H9 (cell line): ENCODE measurements at regions not wholly inside any gene's neighbourhood (a gene's known extent, or its start where the extent isn't known, plus 50 kb on each side); places are given as distances from the start of the nearest gene placed in this dataset.
A peak's percentile ranks its signal among the peaks of the same experiment; 100 is the strongest.

Source experiments
- DNase-seq: peaks from one replicate; pipeline ENCODE4 v3.0.0-alpha.2; 2017
- H2AFZ ChIP-seq: one replicate; pipeline ENCODE4 v1.6.1; 2013; ENCODE audit warnings: mild to moderate bottlenecking, low read length, control low read depth, moderate library complexity
- H2AK5ac ChIP-seq: 2 replicates; pipeline ENCODE4 v1.6.1; 2013; ENCODE audit warnings: low read length, control low read depth, mixed read lengths; ENCODE audit not compliant: insufficient read length
- H2BK120ac ChIP-seq: one replicate; pipeline ENCODE4 v1.6.1; 2013; ENCODE audit warnings: low read depth, mild to moderate bottlenecking, low read length, control low read depth, inconsistent platforms; ENCODE audit not compliant: poor library complexity, severe bottlenecking
- H2BK12ac ChIP-seq: 2 replicates; pipeline ENCODE4 v1.6.1; 2013; ENCODE audit warnings: low read length, control low read depth, mixed read lengths, low read depth; ENCODE audit not compliant: insufficient read length
- H2BK15ac ChIP-seq: 2 replicates; pipeline ENCODE4 v1.6.1; 2013; ENCODE audit warnings: low read depth, low read length, control low read depth
- H2BK20ac ChIP-seq: one replicate; pipeline ENCODE4 v1.6.1; 2013; ENCODE audit warnings: low read depth, mild to moderate bottlenecking, low read length, control low read depth, inconsistent platforms; ENCODE audit not compliant: poor library complexity, severe bottlenecking
- H2BK5ac ChIP-seq: 2 replicates; pipeline ENCODE4 v1.6.1; 2013; ENCODE audit warnings: low read length, control low read depth, mixed read lengths; ENCODE audit not compliant: insufficient read length
- H3K14ac ChIP-seq: 2 replicates; pipeline ENCODE4 v1.6.1; 2013; ENCODE audit warnings: low read length, control low read depth; ENCODE audit not compliant: insufficient read depth
- H3K18ac ChIP-seq: 2 replicates; pipeline ENCODE4 v1.6.1; 2013; ENCODE audit warnings: low read depth, mild to moderate bottlenecking, mixed read lengths, low read length, control low read depth; ENCODE audit not compliant: insufficient read length
- H3K23ac ChIP-seq: 2 replicates; pipeline ENCODE4 v1.6.1; 2013; ENCODE audit warnings: low read length, control low read depth, mixed read lengths, low read depth; ENCODE audit not compliant: insufficient read length
- H3K23me2 ChIP-seq: 2 replicates; pipeline ENCODE4 v1.6.1; 2013; ENCODE audit warnings: low read depth, mild to moderate bottlenecking, mixed read lengths, low read length, control low read depth; ENCODE audit not compliant: insufficient read length, poor library complexity, severe bottlenecking
- H3K27ac ChIP-seq: 2 replicates; pipeline ENCODE4 v1.5.1; 2013; ENCODE audit warnings: low read length, control low read depth, mixed read lengths, low read depth; ENCODE audit not compliant: insufficient read length
- H3K27me3 ChIP-seq: 2 replicates; pipeline ENCODE4 v1.6.1; 2013; ENCODE audit warnings: low read length, control low read depth, inconsistent platforms; ENCODE audit not compliant: insufficient read depth
- H3K4ac ChIP-seq: 2 replicates; pipeline ENCODE4 v1.6.1; 2013; ENCODE audit warnings: low read depth, mild to moderate bottlenecking, control low read depth, inconsistent platforms, low read length, moderate library complexity
- H3K4me1 ChIP-seq: 2 replicates; pipeline ENCODE4 v1.6.1; 2013; ENCODE audit warnings: low read length, control low read depth, inconsistent platforms; ENCODE audit not compliant: insufficient read depth
- H3K4me2 ChIP-seq: 2 replicates; pipeline ENCODE4 v1.6.1; 2013; ENCODE audit warnings: low read length, control low read depth, mixed read lengths; ENCODE audit not compliant: insufficient read length, insufficient read depth
- H3K56ac ChIP-seq: 2 replicates; pipeline ENCODE4 v1.6.1; 2013; ENCODE audit warnings: low read depth, mild to moderate bottlenecking, mixed read lengths, low read length, control low read depth; ENCODE audit not compliant: insufficient read length
- H3K79me1 ChIP-seq: 2 replicates; pipeline ENCODE4 v1.6.1; 2013; ENCODE audit warnings: low read depth, mild to moderate bottlenecking, moderate library complexity, low read length, control low read depth, inconsistent platforms; ENCODE audit not compliant: insufficient read depth, poor library complexity, severe bottlenecking
- H3K79me2 ChIP-seq: 2 replicates; pipeline ENCODE4 v1.6.1; 2013; ENCODE audit warnings: low read length, control low read depth, inconsistent platforms; ENCODE audit not compliant: insufficient read depth
- H3K9ac ChIP-seq: 2 replicates; pipeline ENCODE4 v1.6.1; 2013; ENCODE audit warnings: low read length, control low read depth, mixed read lengths; ENCODE audit not compliant: insufficient read length; ENCODE audit errors: extremely low read depth
- H3K9me3 ChIP-seq: one replicate; pipeline ENCODE4 v1.6.1; 2013; ENCODE audit warnings: low read depth, low read length, inconsistent platforms; ENCODE audit not compliant: control insufficient read depth
- H3T11ph ChIP-seq: one replicate; pipeline ENCODE4 v1.6.1; 2013; ENCODE audit warnings: mild to moderate bottlenecking, low read length, control low read depth, inconsistent platforms
- H4K20me1 ChIP-seq: one replicate; pipeline ENCODE4 v1.6.1; 2013; ENCODE audit not compliant: control insufficient read depth, insufficient read length, insufficient read depth
- H4K5ac ChIP-seq: 2 replicates; pipeline ENCODE4 v1.6.1; 2013; ENCODE audit warnings: low read depth, mild to moderate bottlenecking, mixed read lengths, low read length, control low read depth; ENCODE audit not compliant: insufficient read length
- H4K8ac ChIP-seq: replicated peaks from 2 replicates; pipeline ENCODE4 v1.6.1; 2013; ENCODE audit warnings: low read length, control low read depth, mixed read lengths, low read depth; ENCODE audit not compliant: insufficient read length
- H4K91ac ChIP-seq: 2 replicates; pipeline ENCODE4 v1.6.1; 2013; ENCODE audit warnings: low read depth, mild to moderate bottlenecking, moderate library complexity, mixed read lengths, low read length, control low read depth; ENCODE audit not compliant: insufficient read length
- H3K27ac Mint-ChIP-seq, 3 experiments: 2 replicates in 2 of 3; 3 replicates in 1 of 3; pipeline ENCODE4 v1.8.0; 2020 to 2021; ENCODE audit warnings: mixed read lengths in 3 of 3, mild to moderate bottlenecking in 1 of 3, moderate library complexity in 1 of 3
- H3K27me3 Mint-ChIP-seq: 2 replicates; pipeline ENCODE4 v1.8.0; 2021; ENCODE audit warnings: low read depth, mild to moderate bottlenecking, moderate library complexity, mixed read lengths
- H3K36me3 Mint-ChIP-seq, 3 experiments: 2 replicates in 2 of 3; 3 replicates in 1 of 3; pipeline ENCODE4 v1.8.0; 2020 to 2021; ENCODE audit warnings: low read depth in 3 of 3, mixed read lengths in 3 of 3; ENCODE audit not compliant: insufficient read depth in 1 of 3
- H3K4me1 Mint-ChIP-seq, 2 experiments: 2 replicates each; pipeline ENCODE4 v1.8.0; 2020; ENCODE audit warnings: mixed read lengths in 2 of 2
- H3K4me3 Mint-ChIP-seq, 2 experiments: 2 replicates in 1 of 2; 3 replicates in 1 of 2; pipeline ENCODE4 v1.8.0; 2020 to 2021; ENCODE audit warnings: mild to moderate bottlenecking in 2 of 2, mixed read lengths in 2 of 2, moderate library complexity in 1 of 2
- H3K9me3 Mint-ChIP-seq, 2 experiments: 2 replicates in 1 of 2; 3 replicates in 1 of 2; pipeline ENCODE4 v1.8.0; 2020; ENCODE audit warnings: mild to moderate bottlenecking in 2 of 2, mixed read lengths in 2 of 2, moderate library complexity in 1 of 2
- WGBS: extraction: QIAGEN DNeasy Blood & Tissue Kit; methylation state at CpG from one replicate; pipeline ENCODE4 v1.1.7; 2013; ENCODE audit warnings: missing lambda C conversion rate, low lambda C conversion rate, mixed read lengths; ENCODE audit not compliant: insufficient read length; ENCODE audit errors: extremely low coverage; 5-methylcytosine and 5-hydroxymethylcytosine counted together
- TF ChIP-seq, protein P1 (sequence below): fragments of 200-600 bp; sonication (generic); conservative IDR thresholded peaks from 3 replicates; pipeline ENCODE4 v1.8.0; 2021; ENCODE audit warnings: antibody characterized with exemption, mild to moderate bottlenecking

DNA sequence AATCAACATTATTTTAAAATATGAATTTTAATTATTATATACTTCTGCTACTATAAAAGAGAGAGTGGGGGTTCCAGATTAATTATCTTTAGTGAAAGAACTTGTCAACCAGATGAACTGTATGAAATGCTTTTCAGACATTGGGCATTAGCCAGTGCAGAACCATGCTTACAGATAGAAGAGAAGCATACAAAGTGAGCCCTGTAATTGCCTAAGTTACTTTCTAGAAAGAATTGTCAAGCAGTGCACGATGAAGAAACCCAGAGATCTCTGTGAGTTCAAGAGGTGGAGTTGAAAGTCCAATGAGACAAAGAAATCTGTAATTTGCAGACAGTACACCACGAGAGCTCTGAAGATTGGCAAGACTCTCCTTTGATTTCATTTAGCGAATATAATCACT, 166.7 kb downstream of the CDC14C start:
- no peak overlapping the region for H3T11ph ChIP-seq
- H4K20me1 ChIP-seq: no peaks in the 10 kb centered on the region
- H3K56ac ChIP-seq: no peak overlapping the region
- H2BK120ac ChIP-seq: no peak overlapping the region
- no peak overlapping the region for H3K18ac ChIP-seq
- no peaks in the 10 kb centered on the region for H3K27me3 ChIP-seq
- no peak overlapping the region for H2BK12ac ChIP-seq
- Mint-ChIP-seq H3K27ac (peak overlapping the region in 1 of 3 experiments; percentile 46; a peak in 3 of 7 replicates), H3K9me3 (no peaks in the 10 kb centered on the region), H3K4me3 (no peak overlapping the region), H3K4me1 (peaks cover 34 to 44% of the 10 kb centered on the region in 2 experiments), H3K27me3 (no peaks in the 10 kb centered on the region), H3K36me3 (no peaks in the 10 kb centered on the region)
- H3K79me2 ChIP-seq: no peaks in the 10 kb centered on the region
- no peak overlapping the region for H4K5ac ChIP-seq
- H3K4ac ChIP-seq: no peak overlapping the region
- no peak overlapping the region for H3K4me2 ChIP-seq
- H3K79me1 ChIP-seq: no peaks in the 10 kb centered on the region
- no peak overlapping the region for H3K14ac ChIP-seq
- H3K27ac ChIP-seq: no peak overlapping the region
- DNase-seq: no peak
- no peak overlapping the region for H2BK15ac ChIP-seq
- no peak overlapping the region for H4K91ac ChIP-seq
- no peaks in the 10 kb centered on the region for H3K9me3 ChIP-seq
- peaks cover 5% of the 10 kb centered on the region; the same call in 1 of the 2 replicates for H3K4me1 ChIP-seq
- H2BK5ac ChIP-seq: no peak overlapping the region
- H4K8ac ChIP-seq: no peak overlapping the region
- no peak overlapping the region for H3K9ac ChIP-seq
- no CpG with 5 or more reads among the region's 3 CpGs for WGBS
- H3K23ac ChIP-seq: no peak overlapping the region
- H3K23me2 ChIP-seq: no peaks in the 10 kb centered on the region
- no peak overlapping the region for H2BK20ac ChIP-seq
- TF ChIP-seq, protein P1, sequence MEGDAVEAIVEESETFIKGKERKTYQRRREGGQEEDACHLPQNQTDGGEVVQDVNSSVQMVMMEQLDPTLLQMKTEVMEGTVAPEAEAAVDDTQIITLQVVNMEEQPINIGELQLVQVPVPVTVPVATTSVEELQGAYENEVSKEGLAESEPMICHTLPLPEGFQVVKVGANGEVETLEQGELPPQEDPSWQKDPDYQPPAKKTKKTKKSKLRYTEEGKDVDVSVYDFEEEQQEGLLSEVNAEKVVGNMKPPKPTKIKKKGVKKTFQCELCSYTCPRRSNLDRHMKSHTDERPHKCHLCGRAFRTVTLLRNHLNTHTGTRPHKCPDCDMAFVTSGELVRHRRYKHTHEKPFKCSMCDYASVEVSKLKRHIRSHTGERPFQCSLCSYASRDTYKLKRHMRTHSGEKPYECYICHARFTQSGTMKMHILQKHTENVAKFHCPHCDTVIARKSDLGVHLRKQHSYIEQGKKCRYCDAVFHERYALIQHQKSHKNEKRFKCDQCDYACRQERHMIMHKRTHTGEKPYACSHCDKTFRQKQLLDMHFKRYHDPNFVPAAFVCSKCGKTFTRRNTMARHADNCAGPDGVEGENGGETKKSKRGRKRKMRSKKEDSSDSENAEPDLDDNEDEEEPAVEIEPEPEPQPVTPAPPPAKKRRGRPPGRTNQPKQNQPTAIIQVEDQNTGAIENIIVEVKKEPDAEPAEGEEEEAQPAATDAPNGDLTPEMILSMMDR: no peak
- no peak overlapping the region for H2AK5ac ChIP-seq
- H2AFZ ChIP-seq: no peak overlapping the region
